HEK293 (cell line): ENCODE measurements at regions not wholly inside any gene's neighbourhood (a gene's known extent, or its start where the extent isn't known, plus 50 kb on each side); places are given as distances from the start of the nearest gene placed in this dataset.

Experiments used
- CTCF ChIA-PET: fragments of 350-600 bp; formaldehyde crosslinking; extraction: SDS; loops from one replicate; lab custom pipeline; 2021; ENCODE audit warnings: antibody characterized with exemption; lab: Yijun Ruan, JAX
- POLR2A ChIA-PET: fragments of 300-600 bp; formaldehyde crosslinking; extraction: SDS; loops from one replicate; lab custom pipeline; 2020; ENCODE audit warnings: antibody characterized with exemption, inconsistent platforms; lab: Yijun Ruan, JAX
- H3K27ac ChIP-seq: fragments of 200-500 bp; sonication (Bioruptor generic); 2 replicates; pipeline ENCODE4 v1.5.1; 2014; ENCODE audit warnings: low read depth, low read length, control low read depth, inconsistent platforms; ENCODE audit errors: extremely low read depth
- H3K36me3 ChIP-seq, 2 experiments: fragments of 200-500 bp in 1 of 2; sonication (Bioruptor generic) in 1 of 2; 1 replicate in 1 of 2; 2 replicates in 1 of 2; pipeline ENCODE4 v1.5.1; 2014 to 2017; ENCODE audit warnings: inconsistent platforms in 2 of 2, low read length in 2 of 2; ENCODE audit not compliant: control insufficient read depth in 2 of 2, insufficient read depth in 1 of 2
- H3K4me1 ChIP-seq: fragments of 200-500 bp; sonication (Bioruptor generic); 2 replicates; pipeline ENCODE4 v1.5.1; 2014; ENCODE audit warnings: mild to moderate bottlenecking, low read length, inconsistent platforms; ENCODE audit not compliant: control insufficient read depth, insufficient read depth
- H3K4me3 ChIP-seq: 2 replicates; pipeline ENCODE4 v1.5.1; 2011; ENCODE audit warnings: low read depth, mild to moderate bottlenecking, control low read depth, low read length, moderate library complexity
- H3K9me3 ChIP-seq: fragments of 200-500 bp; sonication (Bioruptor generic); 2 replicates; pipeline ENCODE4 v1.5.1; 2014; ENCODE audit warnings: low read depth, low read length, inconsistent platforms; ENCODE audit not compliant: control insufficient read depth, insufficient read depth
- BCL11A ChIP-seq: fragments of 450-650 bp; formaldehyde crosslinking; IDR thresholded peaks from 2 replicates; pipeline ENCODE4 v1.5.1; 2016; ENCODE audit warnings: low read depth, missing biosample characterization, missing genetic modification characterization
- SCRT1 ChIP-seq: fragments of 450-650 bp; formaldehyde crosslinking; IDR thresholded peaks from 2 replicates; pipeline ENCODE4 v1.5.1; 2016; ENCODE audit warnings: missing biosample characterization, missing genetic modification characterization, borderline replicate concordance
- TCF7L2 ChIP-seq: IDR thresholded peaks from 2 replicates; pipeline ENCODE4 v1.6.1; 2011; ENCODE audit warnings: low read depth, mild to moderate bottlenecking, inconsistent platforms, low read length, moderate library complexity, borderline replicate concordance
- ZNF146 ChIP-seq: fragments of 450-650 bp; formaldehyde crosslinking; IDR thresholded peaks from 2 replicates; pipeline ENCODE4 v1.5.1; 2016; ENCODE audit warnings: missing biosample characterization, missing genetic modification characterization
- ZNF24 ChIP-seq: fragments of 450-650 bp; formaldehyde crosslinking; IDR thresholded peaks from 2 replicates; pipeline ENCODE4 v1.5.1; 2016; ENCODE audit warnings: missing biosample characterization, missing genetic modification characterization
- ZNF404 ChIP-seq: fragments of 450-650 bp; formaldehyde crosslinking; IDR thresholded peaks from 2 replicates; pipeline ENCODE4 v1.5.1; 2017; ENCODE audit warnings: missing biosample characterization, missing genetic modification characterization
- ZNF501 ChIP-seq: fragments of 450-650 bp; formaldehyde crosslinking; IDR thresholded peaks from 2 replicates; pipeline ENCODE4 v1.5.1; 2016; ENCODE audit warnings: missing biosample characterization, missing genetic modification characterization
- ZNF521 ChIP-seq: fragments of 450-650 bp; formaldehyde crosslinking; IDR thresholded peaks from 2 replicates; pipeline ENCODE4 v1.5.1; 2017; ENCODE audit warnings: missing biosample characterization, mild to moderate bottlenecking, missing genetic modification characterization
- ZNF530 ChIP-seq: fragments of 450-650 bp; formaldehyde crosslinking; IDR thresholded peaks from 2 replicates; pipeline ENCODE4 v1.5.1; 2016; ENCODE audit warnings: low read depth, missing biosample characterization, missing genetic modification characterization
- ZNF558 ChIP-seq: fragments of 450-650 bp; formaldehyde crosslinking; IDR thresholded peaks from 2 replicates; pipeline ENCODE4 v1.5.1; 2016; ENCODE audit warnings: missing biosample characterization, missing genetic modification characterization
- ZNF561 ChIP-seq: fragments of 450-650 bp; IDR thresholded peaks from 2 replicates; pipeline ENCODE4 v1.5.1; 2018; ENCODE audit warnings: missing biosample characterization, missing genetic modification characterization, borderline replicate concordance
- ZNF585B ChIP-seq: fragments of 450-650 bp; formaldehyde crosslinking; IDR thresholded peaks from 2 replicates; pipeline ENCODE4 v1.5.1; 2016; ENCODE audit warnings: missing biosample characterization, missing genetic modification characterization
- ZNF600 ChIP-seq: fragments of 450-650 bp; formaldehyde crosslinking; IDR thresholded peaks from 2 replicates; pipeline ENCODE4 v1.5.1; 2016; ENCODE audit warnings: missing biosample characterization, missing genetic modification characterization
- ZNF654 ChIP-seq: fragments of 450-650 bp; formaldehyde crosslinking; IDR thresholded peaks from 2 replicates; pipeline ENCODE4 v1.5.1; 2016; ENCODE audit warnings: low read depth, missing biosample characterization, missing genetic modification characterization
- ZNF670 ChIP-seq: fragments of 450-650 bp; formaldehyde crosslinking; IDR thresholded peaks from 2 replicates; pipeline ENCODE4 v1.5.1; 2016; ENCODE audit warnings: missing biosample characterization, missing genetic modification characterization, low read depth
- ZNF677 ChIP-seq: fragments of 450-650 bp; IDR thresholded peaks from 2 replicates; pipeline ENCODE4 v1.5.0; 2018; ENCODE audit warnings: missing biosample characterization, mild to moderate bottlenecking, missing genetic modification characterization, moderate library complexity
- TF ChIP-seq, protein P1 (sequence below): fragments of 450-650 bp; formaldehyde crosslinking; IDR thresholded peaks from 2 replicates; pipeline ENCODE4 v1.5.1; 2016; ENCODE audit warnings: missing biosample characterization, missing genetic modification characterization
- TF ChIP-seq, protein P2 (sequence below): fragments of 450-650 bp; formaldehyde crosslinking; IDR thresholded peaks from 2 replicates; pipeline ENCODE4 v1.5.1; 2016; ENCODE audit warnings: missing biosample characterization, missing genetic modification characterization
- TF ChIP-seq, protein P3 (sequence below): fragments of 450-650 bp; formaldehyde crosslinking; IDR thresholded peaks from 2 replicates; pipeline ENCODE4 v1.5.1; 2016; ENCODE audit warnings: missing biosample characterization, missing genetic modification characterization
- TF ChIP-seq, protein P4 (sequence below): fragments of 450-650 bp; formaldehyde crosslinking; IDR thresholded peaks from 2 replicates; pipeline ENCODE4 v1.5.1; 2017; ENCODE audit warnings: missing biosample characterization, missing genetic modification characterization

DNA sequence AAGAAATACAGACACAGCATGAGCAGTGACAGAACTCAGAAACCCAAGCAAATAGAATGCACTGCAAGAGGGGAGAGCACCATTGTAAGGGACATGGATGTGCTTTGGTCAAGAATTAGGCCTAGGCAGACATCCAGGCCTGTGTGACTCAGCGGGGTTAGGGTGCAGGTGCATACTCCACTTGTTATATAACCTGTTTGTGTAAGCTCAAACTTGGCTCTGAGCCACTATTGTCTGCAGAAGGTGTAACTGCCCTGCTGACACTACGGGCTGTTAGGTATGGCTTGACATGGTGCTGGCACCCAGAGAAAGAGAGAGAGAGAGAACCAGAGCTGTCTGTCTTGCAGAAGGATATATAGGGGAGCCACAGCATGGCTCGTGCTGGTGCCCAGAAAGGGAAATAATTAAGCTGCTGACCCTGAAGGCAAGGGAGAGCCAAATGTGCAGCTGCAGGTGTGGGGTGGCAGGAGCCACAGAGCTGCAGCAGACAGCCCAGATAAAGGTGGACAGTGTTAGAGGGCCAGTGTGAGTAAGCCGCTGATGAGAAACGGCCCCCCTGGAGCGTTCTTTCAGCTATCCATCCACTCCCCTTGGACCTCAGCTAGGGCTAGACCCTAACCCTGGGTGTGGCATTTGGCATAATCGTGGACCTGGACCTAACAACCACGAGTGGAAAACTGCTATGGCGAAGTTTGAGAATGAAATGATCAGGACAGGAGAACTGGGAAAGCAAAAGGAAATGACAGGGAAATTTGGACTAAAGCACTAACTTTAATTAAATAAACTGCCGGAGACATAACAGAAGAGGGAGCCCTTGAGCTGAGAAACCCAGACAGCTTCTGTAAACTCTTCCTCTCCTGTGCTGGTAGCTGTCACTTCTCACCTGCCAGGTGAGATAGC is 253.0 kb upstream of the CCDC179 start:
- ChIA-PET POLR2A (no interaction called here), CTCF (interaction anchor here (0.6 to 1.3 kb wide), 5 partner anchors 10 to 86 kb away, joined by 3 read pairs; no protein-coding TSS in a partner anchor)
- no peaks in the 10 kb centered on the region for H3K9me3 ChIP-seq
- H3K4me3 ChIP-seq, result no peak overlapping the region
- no peaks in the 10 kb centered on the region for H3K36me3 ChIP-seq
- no peak for TF ChIP-seq ZNF558 (tag by site-specific recombination)
- peak; percentile 55 for TF ChIP-seq ZNF654 (tag by site-specific recombination)
- TF ChIP-seq, all 188 proteins: peak for 1
- no peaks in the 10 kb centered on the region for H3K4me1 ChIP-seq
- no peak overlapping the region for H3K27ac ChIP-seq

DNA sequence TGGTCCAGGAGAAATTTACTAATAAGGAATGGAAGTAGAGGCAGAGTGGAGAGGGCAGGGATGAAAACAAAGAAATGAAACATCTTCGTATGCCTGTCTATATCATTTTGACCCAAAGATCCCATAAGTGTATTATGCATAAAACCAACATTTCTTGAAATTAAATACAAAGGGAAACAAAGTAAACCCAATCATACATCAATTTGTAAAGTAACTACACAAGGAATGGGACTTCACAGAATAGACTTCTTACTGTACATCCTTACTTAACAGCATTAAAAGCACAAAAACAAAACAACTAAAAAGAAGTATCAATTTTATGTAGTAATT is 253.6 kb upstream of the CCDC179 start:
- Histone ChIP-seq H3K4me1 (no peaks in the 10 kb centered on the region), H3K36me3 (no peaks in the 10 kb centered on the region)
- CTCF ChIA-PET, result interaction anchor here (0.9 to 1.3 kb wide), 4 partner anchors 9 to 16 kb away, joined by 3 read pairs; no protein-coding TSS in a partner anchor
- TF ChIP-seq SCRT1 (tag by site-specific recombination) (no peak), ZNF600 (tag by site-specific recombination) (no peak), ZNF521 (tag by site-specific recombination) (no peak), ZNF561 (tag by site-specific recombination) (no peak), ZNF677 (no peak), ZNF670 (no peak), TCF7L2 (no peak), ZNF146 (tag by site-specific recombination) (no peak), ZNF501 (tag by site-specific recombination) (no peak), BCL11A (no peak), ZNF404 (tag by site-specific recombination) (no peak), ZNF530 (no peak), ZNF24 (tag by site-specific recombination) (no peak), ZNF585B (no peak)
- TF ChIP-seq, protein P1, sequence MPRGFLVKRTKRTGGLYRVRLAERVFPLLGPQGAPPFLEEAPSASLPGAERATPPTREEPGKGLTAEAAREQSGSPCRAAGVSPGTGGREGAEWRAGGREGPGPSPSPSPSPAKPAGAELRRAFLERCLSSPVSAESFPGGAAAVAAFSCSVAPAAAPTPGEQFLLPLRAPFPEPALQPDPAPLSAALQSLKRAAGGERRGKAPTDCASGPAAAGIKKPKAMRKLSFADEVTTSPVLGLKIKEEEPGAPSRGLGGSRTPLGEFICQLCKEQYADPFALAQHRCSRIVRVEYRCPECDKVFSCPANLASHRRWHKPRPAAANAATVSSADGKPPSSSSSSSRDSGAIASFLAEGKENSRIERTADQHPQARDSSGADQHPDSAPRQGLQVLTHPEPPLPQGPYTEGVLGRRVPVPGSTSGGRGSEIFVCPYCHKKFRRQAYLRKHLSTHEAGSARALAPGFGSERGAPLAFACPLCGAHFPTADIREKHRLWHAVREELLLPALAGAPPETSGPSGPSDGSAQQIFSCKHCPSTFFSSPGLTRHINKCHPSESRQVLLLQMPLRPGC (tag by site-specific recombination), result no peak
- TF ChIP-seq, protein P2, sequence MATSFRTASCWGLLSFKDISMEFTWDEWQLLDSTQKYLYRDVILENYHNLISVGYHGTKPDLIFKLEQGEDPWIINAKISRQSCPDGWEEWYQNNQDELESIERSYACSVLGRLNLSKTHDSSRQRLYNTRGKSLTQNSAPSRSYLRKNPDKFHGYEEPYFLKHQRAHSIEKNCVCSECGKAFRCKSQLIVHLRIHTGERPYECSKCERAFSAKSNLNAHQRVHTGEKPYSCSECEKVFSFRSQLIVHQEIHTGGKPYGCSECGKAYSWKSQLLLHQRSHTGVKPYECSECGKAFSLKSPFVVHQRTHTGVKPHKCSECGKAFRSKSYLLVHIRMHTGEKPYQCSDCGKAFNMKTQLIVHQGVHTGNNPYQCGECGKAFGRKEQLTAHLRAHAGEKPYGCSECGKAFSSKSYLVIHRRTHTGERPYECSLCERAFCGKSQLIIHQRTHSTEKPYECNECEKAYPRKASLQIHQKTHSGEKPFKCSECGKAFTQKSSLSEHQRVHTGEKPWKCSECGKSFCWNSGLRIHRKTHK (tag by site-specific recombination), result no peak
- TF ChIP-seq, protein P3, sequence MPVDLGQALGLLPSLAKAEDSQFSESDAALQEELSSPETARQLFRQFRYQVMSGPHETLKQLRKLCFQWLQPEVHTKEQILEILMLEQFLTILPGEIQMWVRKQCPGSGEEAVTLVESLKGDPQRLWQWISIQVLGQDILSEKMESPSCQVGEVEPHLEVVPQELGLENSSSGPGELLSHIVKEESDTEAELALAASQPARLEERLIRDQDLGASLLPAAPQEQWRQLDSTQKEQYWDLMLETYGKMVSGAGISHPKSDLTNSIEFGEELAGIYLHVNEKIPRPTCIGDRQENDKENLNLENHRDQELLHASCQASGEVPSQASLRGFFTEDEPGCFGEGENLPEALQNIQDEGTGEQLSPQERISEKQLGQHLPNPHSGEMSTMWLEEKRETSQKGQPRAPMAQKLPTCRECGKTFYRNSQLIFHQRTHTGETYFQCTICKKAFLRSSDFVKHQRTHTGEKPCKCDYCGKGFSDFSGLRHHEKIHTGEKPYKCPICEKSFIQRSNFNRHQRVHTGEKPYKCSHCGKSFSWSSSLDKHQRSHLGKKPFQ, result no peak
- TF ChIP-seq, protein P4, sequence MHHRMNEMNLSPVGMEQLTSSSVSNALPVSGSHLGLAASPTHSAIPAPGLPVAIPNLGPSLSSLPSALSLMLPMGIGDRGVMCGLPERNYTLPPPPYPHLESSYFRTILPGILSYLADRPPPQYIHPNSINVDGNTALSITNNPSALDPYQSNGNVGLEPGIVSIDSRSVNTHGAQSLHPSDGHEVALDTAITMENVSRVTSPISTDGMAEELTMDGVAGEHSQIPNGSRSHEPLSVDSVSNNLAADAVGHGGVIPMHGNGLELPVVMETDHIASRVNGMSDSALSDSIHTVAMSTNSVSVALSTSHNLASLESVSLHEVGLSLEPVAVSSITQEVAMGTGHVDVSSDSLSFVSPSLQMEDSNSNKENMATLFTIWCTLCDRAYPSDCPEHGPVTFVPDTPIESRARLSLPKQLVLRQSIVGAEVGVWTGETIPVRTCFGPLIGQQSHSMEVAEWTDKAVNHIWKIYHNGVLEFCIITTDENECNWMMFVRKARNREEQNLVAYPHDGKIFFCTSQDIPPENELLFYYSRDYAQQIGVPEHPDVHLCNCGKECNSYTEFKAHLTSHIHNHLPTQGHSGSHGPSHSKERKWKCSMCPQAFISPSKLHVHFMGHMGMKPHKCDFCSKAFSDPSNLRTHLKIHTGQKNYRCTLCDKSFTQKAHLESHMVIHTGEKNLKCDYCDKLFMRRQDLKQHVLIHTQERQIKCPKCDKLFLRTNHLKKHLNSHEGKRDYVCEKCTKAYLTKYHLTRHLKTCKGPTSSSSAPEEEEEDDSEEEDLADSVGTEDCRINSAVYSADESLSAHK (tag by site-specific recombination), result no peak
- TF ChIP-seq, all 188 proteins: peak for 0
- H3K4me3 ChIP-seq, result no peak overlapping the region
- no peak overlapping the region for H3K27ac ChIP-seq
- POLR2A ChIA-PET, result no interaction called here
- H3K9me3 ChIP-seq, result no peaks in the 10 kb centered on the region
